A549 (cell line): ENCODE measurements at regions not wholly inside any gene's neighbourhood (a gene's known extent, or its start where the extent isn't known, plus 50 kb on each side); places are given as distances from the start of the nearest gene placed in this dataset.

ENCODE experiments used
- CTCF ChIP-seq: fragments of >200 bp; sonication (Bioruptor Twin); formaldehyde crosslinking; IDR thresholded peaks from 3 replicates; pipeline ENCODE4 v1.5.1; 2016
- HMGXB4 ChIP-seq: fragments of 250-450 bp; sonication (Bioruptor Pico); IDR thresholded peaks from 2 replicates; pipeline ENCODE4 v1.5.0; 2021; ENCODE audit warnings: mild to moderate bottlenecking, moderate library complexity, borderline replicate concordance

GRCh38 chrX:39760930-39761329, 336.8 kb downstream of the BCOR start:
- no peak for TF ChIP-seq HMGXB4 (CRISPR knock-in tag)
- no peak for TF ChIP-seq CTCF
